ENCODE measurements at regions not wholly inside any gene's neighbourhood (a gene's known extent, or its start where the extent isn't known, plus 50 kb on each side); places are given as distances from the start of the nearest gene placed in this dataset.

DNA sequence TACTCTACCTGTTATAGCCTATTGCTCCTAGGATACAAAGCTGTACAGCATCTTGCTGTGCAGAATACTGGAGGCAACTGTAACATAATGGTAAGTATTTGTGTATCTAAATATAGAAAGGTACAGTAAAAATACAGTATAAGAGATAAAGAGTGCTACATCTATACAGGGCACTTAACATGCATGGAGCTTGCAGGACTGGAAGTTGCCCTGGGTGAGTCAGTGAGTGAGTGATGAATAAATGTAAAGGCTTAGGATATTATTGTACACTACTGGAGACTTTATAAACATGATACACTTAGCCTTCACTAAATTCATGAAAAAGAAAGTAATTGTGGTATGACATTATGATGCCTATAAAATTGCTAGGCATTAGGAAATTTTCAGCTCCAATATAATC is 65.5 kb upstream of the OSMR start:
- no peak overlapping the region for H3K27ac ChIP-seq
- no peak for TF ChIP-seq ZFX (IDR thresholded peaks at IDR 0.05; ENCODE audit: borderline replicate concordance)

DNA sequence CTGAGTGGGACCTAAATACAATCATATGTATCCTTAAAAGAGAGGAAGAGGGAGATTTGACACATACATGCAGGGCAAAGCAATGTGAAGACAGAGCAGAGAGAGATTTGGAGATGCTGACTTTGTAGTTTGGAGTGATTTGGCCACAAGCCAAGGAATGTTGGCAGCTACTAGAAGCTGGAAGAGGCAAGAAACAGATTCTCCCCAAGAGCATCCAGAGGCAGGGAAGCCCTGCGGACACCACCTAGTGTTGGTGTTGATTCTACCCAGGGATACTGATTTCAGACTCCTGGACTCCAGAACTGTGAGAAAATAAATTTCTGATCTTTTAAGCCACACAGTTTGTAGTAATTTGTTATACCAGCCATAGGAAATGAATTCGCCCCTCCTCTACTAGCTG is 64.9 kb upstream of the OSMR start:
- TF ChIP-seq, protein P1, sequence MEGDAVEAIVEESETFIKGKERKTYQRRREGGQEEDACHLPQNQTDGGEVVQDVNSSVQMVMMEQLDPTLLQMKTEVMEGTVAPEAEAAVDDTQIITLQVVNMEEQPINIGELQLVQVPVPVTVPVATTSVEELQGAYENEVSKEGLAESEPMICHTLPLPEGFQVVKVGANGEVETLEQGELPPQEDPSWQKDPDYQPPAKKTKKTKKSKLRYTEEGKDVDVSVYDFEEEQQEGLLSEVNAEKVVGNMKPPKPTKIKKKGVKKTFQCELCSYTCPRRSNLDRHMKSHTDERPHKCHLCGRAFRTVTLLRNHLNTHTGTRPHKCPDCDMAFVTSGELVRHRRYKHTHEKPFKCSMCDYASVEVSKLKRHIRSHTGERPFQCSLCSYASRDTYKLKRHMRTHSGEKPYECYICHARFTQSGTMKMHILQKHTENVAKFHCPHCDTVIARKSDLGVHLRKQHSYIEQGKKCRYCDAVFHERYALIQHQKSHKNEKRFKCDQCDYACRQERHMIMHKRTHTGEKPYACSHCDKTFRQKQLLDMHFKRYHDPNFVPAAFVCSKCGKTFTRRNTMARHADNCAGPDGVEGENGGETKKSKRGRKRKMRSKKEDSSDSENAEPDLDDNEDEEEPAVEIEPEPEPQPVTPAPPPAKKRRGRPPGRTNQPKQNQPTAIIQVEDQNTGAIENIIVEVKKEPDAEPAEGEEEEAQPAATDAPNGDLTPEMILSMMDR (IDR thresholded peaks at IDR 0.05) = no peak
- TF ChIP-seq ZFX (IDR thresholded peaks at IDR 0.05; ENCODE audit: borderline replicate concordance) = no peak
- H3K27ac ChIP-seq = no peak overlapping the region

DNA sequence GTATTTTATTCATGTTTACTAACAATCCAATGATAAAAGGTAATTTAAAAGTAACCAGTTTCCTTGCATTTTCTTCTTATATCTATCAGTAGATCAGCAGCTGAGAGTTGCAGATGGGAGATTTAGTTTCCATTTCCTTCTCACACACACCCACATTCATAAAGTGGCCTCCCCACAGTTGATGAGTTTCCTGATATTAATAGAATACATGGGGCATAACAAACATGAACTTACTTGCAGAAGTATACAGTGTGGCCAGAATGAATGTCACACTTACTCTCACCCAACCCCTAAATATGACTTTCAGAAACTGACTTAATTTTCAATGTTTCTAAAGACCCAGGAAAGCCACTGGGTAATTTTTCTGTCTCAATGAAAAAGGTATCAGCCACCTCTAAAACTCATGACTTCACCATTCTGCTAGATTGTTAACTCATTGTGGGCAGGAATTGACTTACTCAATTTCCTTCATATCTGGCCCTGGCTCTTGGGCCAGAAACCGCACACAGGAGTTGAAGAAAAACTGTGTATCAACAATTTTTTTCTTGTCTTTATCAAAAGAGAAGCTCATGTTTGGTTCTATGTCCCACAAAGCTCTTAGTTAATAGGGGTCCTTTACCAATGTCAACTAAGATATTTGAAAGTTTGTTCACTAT is 63.5 kb upstream of the OSMR start:
- no peak for TF ChIP-seq ZFX (IDR thresholded peaks at IDR 0.05; ENCODE audit: borderline replicate concordance)
- TF ChIP-seq, protein P1 (IDR thresholded peaks at IDR 0.05) = no peak
- peak overlapping the region; percentile 46 for H3K27ac ChIP-seq

DNA sequence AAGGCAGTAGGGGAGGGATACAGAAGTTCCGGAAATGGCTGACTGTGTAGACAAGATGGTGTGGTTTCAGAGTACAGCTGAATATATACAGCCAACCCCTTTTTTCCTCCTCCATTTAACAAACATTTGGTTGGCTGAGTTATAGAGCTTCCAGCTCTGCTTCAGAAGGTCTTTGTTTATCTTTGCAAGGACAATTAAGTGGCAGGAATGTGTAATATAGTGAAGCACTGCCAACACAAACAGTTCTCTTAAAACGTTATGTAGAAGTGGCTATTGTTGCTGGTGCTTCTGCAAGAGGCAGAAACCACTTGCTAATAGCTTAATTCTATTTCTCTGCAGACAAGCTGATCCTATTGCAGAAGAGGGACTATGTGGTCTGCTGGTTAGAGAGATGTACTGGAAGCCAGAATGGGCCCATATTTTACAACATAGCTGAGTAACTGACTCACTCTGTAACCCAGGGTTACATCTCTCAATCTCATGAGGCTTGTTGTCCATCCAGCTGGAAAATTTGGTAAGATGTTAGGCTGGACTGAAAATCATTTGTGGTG is 62.7 kb upstream of the OSMR start:
- no peak for TF ChIP-seq ZFX (IDR thresholded peaks at IDR 0.05; ENCODE audit: borderline replicate concordance)
- TF ChIP-seq, protein P1 (IDR thresholded peaks at IDR 0.05) = no peak
- H3K27ac ChIP-seq = peak overlapping the region; percentile 46

DNA sequence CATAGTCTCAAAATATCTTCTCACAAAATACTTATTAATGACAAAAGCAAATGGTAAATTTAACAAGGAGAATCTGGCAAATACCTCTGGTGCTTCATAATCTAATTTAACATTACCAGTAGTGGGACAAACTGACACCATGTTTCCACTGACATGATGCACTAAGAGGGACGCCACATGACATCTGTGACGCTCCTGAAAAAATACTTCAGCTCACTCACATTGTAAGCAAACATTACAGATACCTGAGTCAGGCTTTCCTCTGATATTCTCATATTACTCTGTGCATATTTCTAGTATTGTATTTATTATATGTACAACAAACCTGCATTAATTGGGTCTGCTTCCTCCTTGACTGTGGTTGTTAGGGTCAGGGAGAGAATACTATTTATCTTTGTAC is 56.7 kb upstream of the OSMR start:
- H3K27ac ChIP-seq = no peak overlapping the region
- no peak for TF ChIP-seq ZFX (IDR thresholded peaks at IDR 0.05; ENCODE audit: borderline replicate concordance)
- TF ChIP-seq, protein P1 (IDR thresholded peaks at IDR 0.05) = no peak

DNA sequence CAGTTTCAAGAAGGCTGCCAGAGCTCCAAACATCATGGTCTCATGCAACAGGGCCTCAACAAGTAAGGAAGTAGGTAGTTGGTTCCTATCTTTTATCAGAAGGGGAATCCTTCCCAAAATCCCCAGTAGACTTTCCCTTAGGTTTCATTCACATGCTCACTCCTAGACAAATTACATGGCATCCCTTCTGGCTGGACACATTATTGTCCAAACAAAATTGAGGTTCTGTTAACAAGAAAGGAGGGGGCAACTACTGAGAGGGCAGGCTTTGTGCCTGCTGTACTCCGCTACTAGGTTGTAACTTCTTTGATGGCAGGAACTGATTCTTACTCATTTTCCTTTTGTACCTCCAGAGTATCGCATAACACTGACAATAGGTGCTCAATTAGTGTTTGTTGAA is 56.0 kb upstream of the OSMR start:
- no peak overlapping the region for H3K27ac ChIP-seq
- TF ChIP-seq, protein P1 (IDR thresholded peaks at IDR 0.05) = no peak
- TF ChIP-seq ZFX (IDR thresholded peaks at IDR 0.05; ENCODE audit: borderline replicate concordance) = no peak

DNA sequence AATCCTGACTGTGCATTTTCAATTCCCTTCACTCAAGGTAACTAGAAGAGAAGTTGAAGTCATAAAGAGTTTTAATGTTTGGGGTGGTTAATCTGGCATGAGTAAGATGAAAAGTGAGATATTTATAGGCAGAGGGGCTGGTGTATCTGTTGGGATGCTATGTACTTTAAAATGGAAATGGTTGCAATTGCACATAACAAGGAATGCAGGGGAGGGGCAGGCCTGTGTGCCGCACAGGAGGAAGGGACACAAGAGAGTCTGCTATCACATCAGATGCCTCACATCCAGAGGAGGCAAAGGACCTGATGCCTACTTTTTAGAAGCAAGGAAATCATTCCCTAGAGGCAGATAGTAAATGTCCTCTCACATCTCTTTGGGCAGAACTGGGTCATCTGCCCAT is 55.5 kb upstream of the OSMR start:
- H3K27ac ChIP-seq = no peak overlapping the region
- TF ChIP-seq ZFX (IDR thresholded peaks at IDR 0.05; ENCODE audit: borderline replicate concordance) = no peak
- TF ChIP-seq, protein P1 (IDR thresholded peaks at IDR 0.05) = no peak

DNA sequence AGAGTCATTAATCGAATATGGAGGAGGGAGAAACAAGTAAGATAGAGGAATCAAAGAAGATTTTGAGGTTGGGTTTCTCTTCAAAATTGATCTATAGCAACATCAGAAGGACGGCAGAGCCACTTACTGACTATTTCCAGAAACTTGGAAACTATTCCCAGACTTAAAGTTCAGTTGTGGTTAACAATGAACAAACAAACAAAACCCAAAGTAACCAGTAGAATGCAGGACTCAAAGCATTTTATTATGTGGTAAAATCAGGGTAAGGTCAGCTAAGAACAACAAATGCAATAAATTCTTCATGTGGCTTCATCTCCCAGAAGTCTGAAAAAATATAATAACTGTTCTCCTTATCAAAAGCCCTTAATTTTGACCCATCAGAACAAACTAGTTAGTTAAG is 54.9 kb upstream of the OSMR start:
- no peak overlapping the region for H3K27ac ChIP-seq
- TF ChIP-seq, protein P1 (IDR thresholded peaks at IDR 0.05) = no peak
- no peak for TF ChIP-seq ZFX (IDR thresholded peaks at IDR 0.05; ENCODE audit: borderline replicate concordance)
